ENCODE measurements at regions not wholly inside any gene's neighbourhood (a gene's known extent, or its start where the extent isn't known, plus 50 kb on each side); places are given as distances from the start of the nearest gene placed in this dataset.
"Not testable (repeated sequence)": the region's sequence is repeated elsewhere in the genome, so short reads cannot be mapped to it uniquely, and the experiment has no call there.

GRCh38 chr6:164085091-164086075 lies 670.9 kb downstream of the QKI start:
- DNase-seq (no peak), ATAC-seq (replicated peaks in 1 of 4) (no peak)
- H3K4me3 ChIP-seq (ENCODE audit: control insufficient read depth in 1 of 2, extremely low read depth in 1 of 2, low read length in 1 of 2): no peak overlapping the region
- H3K27ac ChIP-seq (ENCODE audit: low read length): no peak overlapping the region
- POLR2A ChIA-PET: no interaction called here
- no peaks in the 10 kb centered on the region for H3K4me1 ChIP-seq (ENCODE audit: control insufficient read depth in 1 of 2, extremely low read depth in 1 of 2, insufficient read depth in 2 of 2, low read length in 2 of 2)
- no peaks in the 10 kb centered on the region for H3K9me3 Mint-ChIP-seq
- H3K36me3 ChIP-seq (ENCODE audit: control insufficient read depth in 2 of 2, extremely low read depth in 1 of 2, insufficient read depth in 1 of 2, low read length in 1 of 2): no peaks in the 10 kb centered on the region
- peaks cover 0 to 25% of the 10 kb centered on the region in 2 experiments for H3K27me3 ChIP-seq (replicated peaks in 1 of 2; ENCODE audit: control insufficient read depth in 2 of 2, extremely low read depth in 1 of 2, insufficient read depth in 2 of 2, low read length in 1 of 2)
- WGBS (ENCODE audit: insufficient coverage): 81% methylated on average over 25 of the region's 33 CpGs
- peaks cover 0 to 2% (median 2%) of the 10 kb centered on the region in 3 donors for H3K4me1 Mint-ChIP-seq
- H3K4me3 Mint-ChIP-seq: no peak overlapping the region
- no peak overlapping the region for H3K27ac Mint-ChIP-seq
- no peaks in the 10 kb centered on the region for H3K9me3 ChIP-seq
- no peaks in the 10 kb centered on the region for H3K36me3 Mint-ChIP-seq
- H3K27me3 Mint-ChIP-seq: peaks cover 0 to 10% of the 10 kb centered on the region in 2 donors
- CTCF ChIA-PET: no interaction called here

DNA sequence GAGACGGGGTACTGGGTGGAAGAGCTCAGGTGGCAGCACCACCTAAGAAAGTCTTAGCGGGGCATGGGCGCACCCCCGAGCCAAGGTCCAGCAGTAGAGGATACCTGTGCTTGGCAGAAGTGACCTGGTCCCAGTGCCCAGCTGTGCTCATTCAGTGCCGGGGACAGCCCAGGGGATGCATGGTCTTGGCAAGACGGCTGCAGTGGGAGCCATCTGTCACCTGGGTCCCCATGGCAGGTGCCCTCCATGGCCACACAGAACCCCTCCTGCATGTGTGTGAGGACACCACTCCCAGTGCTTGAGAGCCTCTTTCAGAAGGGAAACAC lies 664.7 kb downstream of the QKI start:
- ATAC-seq (replicated peaks in 1 of 4) (no peak), DNase-seq (no peak)
- Mint-ChIP-seq H3K27ac (no peak overlapping the region), H3K4me3 (no peak overlapping the region), H3K4me1 (no peaks in the 10 kb centered on the region), H3K36me3 (no peaks in the 10 kb centered on the region), H3K9me3 (peaks cover 0 to 10% (median 10%) of the 10 kb centered on the region in 3 donors), H3K27me3 (peaks cover 0 to 5% of the 10 kb centered on the region in 2 donors)
- no peak overlapping the region for H3K4me3 ChIP-seq (ENCODE audit: control insufficient read depth in 1 of 2, extremely low read depth in 1 of 2, low read length in 1 of 2)
- ChIA-PET POLR2A (no interaction called here), CTCF (no interaction called here)
- H3K27me3 ChIP-seq (replicated peaks in 1 of 2; ENCODE audit: control insufficient read depth in 2 of 2, extremely low read depth in 1 of 2, insufficient read depth in 2 of 2, low read length in 1 of 2): peaks cover 0 to 23% of the 10 kb centered on the region in 2 experiments
- no peak overlapping the region for H3K27ac ChIP-seq (ENCODE audit: low read length)
- 91% methylated on average over 6 of the region's 6 CpGs for WGBS (ENCODE audit: insufficient coverage)
- H3K36me3 ChIP-seq (ENCODE audit: control insufficient read depth in 2 of 2, extremely low read depth in 1 of 2, insufficient read depth in 1 of 2, low read length in 1 of 2): no peaks in the 10 kb centered on the region
- no peaks in the 10 kb centered on the region for H3K9me3 ChIP-seq
- no peaks in the 10 kb centered on the region for H3K4me1 ChIP-seq (ENCODE audit: control insufficient read depth in 1 of 2, extremely low read depth in 1 of 2, insufficient read depth in 2 of 2, low read length in 2 of 2)

DNA sequence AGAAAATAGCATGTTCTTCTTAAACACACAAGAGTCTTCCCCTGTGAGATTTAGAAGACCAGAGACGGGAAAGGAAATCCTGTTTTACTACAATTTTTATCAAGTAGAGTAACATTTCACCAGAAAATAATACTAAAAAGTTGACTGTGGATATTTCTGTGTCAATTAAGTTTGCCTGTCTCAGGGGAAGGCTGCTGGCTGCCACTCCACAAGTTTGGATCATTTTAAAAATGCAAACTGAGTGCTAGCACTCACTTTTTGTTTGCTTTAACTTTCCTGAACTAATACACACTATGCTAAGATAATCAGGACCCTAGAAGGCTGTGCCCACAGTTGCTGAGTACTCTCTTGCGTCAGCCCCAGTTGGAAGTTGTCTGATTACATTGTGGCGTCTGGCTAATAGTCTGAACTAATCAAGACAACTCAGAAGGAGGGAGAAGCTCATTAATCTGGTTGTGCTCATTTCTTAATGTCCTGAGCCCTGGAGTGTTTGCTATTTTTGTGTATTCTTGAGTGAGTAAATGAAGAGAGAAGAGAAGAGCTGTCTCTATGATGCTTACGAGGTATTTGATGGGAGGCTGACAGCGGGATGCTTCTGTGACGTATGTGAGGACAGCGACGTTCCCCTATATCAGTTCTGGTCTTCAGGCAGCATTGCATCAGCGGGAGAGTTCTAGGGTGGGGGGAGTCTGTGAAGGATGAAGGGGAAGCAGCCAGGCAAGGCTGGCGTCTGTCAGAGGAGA lies 664.2 kb downstream of the QKI start:
- 86% methylated on average over 7 of the region's 10 CpGs for WGBS (ENCODE audit: insufficient coverage)
- H3K27ac Mint-ChIP-seq: no peak overlapping the region
- DNase-seq: no peak
- no peak for ATAC-seq (replicated peaks in 1 of 4)
- no peak overlapping the region for H3K4me3 Mint-ChIP-seq
- H3K27me3 Mint-ChIP-seq: peaks cover 0 to 5% of the 10 kb centered on the region in 2 donors
- no peaks in the 10 kb centered on the region for H3K4me1 ChIP-seq (ENCODE audit: control insufficient read depth in 1 of 2, extremely low read depth in 1 of 2, insufficient read depth in 2 of 2, low read length in 2 of 2)
- H3K4me3 ChIP-seq (ENCODE audit: control insufficient read depth in 1 of 2, extremely low read depth in 1 of 2, low read length in 1 of 2): no peak overlapping the region
- H3K9me3 ChIP-seq: no peaks in the 10 kb centered on the region
- POLR2A ChIA-PET: no interaction called here
- H3K27me3 ChIP-seq (replicated peaks in 1 of 2; ENCODE audit: control insufficient read depth in 2 of 2, extremely low read depth in 1 of 2, insufficient read depth in 2 of 2, low read length in 1 of 2): peaks cover 0 to 23% of the 10 kb centered on the region in 2 experiments
- H3K9me3 Mint-ChIP-seq: peaks cover 0 to 10% (median 10%) of the 10 kb centered on the region in 3 donors
- CTCF ChIA-PET: no interaction called here
- H3K4me1 Mint-ChIP-seq: no peaks in the 10 kb centered on the region
- H3K27ac ChIP-seq (ENCODE audit: low read length): no peak overlapping the region
- no peaks in the 10 kb centered on the region for H3K36me3 Mint-ChIP-seq
- no peaks in the 10 kb centered on the region for H3K36me3 ChIP-seq (ENCODE audit: control insufficient read depth in 2 of 2, extremely low read depth in 1 of 2, insufficient read depth in 1 of 2, low read length in 1 of 2)

DNA sequence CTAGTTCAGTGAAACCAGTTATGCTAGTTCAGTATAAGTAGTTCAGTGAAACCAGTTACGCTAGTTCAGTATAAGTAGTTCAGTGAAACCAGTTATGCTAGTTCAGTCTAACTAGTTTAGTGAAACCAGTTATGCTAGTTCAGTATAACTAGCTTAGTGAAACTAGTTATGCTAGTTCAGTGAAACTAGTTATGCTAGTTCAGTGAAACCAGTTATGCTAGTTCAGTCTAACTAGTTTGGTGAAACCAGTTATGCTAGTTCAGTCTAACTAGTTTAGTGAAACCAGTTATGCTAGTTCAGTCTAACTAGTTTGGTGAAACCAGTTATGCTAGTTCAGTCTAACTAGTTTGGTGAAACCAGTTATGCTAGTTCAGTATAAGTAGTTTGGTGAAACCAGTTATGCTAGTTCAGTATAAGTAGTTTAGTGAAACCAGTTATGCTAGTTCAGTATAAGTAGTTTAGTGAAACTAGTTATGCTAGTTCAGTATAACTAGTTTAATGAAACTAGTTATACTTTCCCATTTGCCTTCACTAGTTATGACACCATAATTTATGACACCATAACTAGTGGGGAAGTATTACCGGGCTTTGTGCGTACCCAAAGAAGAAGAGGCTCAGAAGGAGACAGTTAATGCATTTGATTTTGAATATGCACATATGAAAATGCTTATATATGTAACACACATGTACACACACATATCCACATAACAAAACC lies 662.5 kb downstream of the QKI start:
- CTCF ChIA-PET; H3K27ac ChIP-seq (ENCODE audit: low read length); H3K9me3 ChIP-seq; H3K36me3 Mint-ChIP-seq; H3K27ac Mint-ChIP-seq; POLR2A ChIA-PET; H3K4me3 ChIP-seq (ENCODE audit: control insufficient read depth in 1 of 2, extremely low read depth in 1 of 2, low read length in 1 of 2); H3K4me3 Mint-ChIP-seq; H3K36me3 ChIP-seq (ENCODE audit: control insufficient read depth in 2 of 2, extremely low read depth in 1 of 2, insufficient read depth in 1 of 2, low read length in 1 of 2); H3K4me1 ChIP-seq (ENCODE audit: control insufficient read depth in 1 of 2, extremely low read depth in 1 of 2, insufficient read depth in 2 of 2, low read length in 2 of 2); ATAC-seq (replicated peaks in 1 of 4); DNase-seq; H3K4me1 Mint-ChIP-seq; H3K27me3 Mint-ChIP-seq: not testable (repeated sequence)
- H3K27me3 ChIP-seq (replicated peaks in 1 of 2; ENCODE audit: control insufficient read depth in 2 of 2, extremely low read depth in 1 of 2, insufficient read depth in 2 of 2, low read length in 1 of 2): peaks cover 0 to 22% of the 10 kb centered on the region in 2 experiments
- 100% methylated on average over 1 of the region's 3 CpGs for WGBS (ENCODE audit: insufficient coverage)
- H3K9me3 Mint-ChIP-seq: peaks cover 4 to 16% (median 14%) of the 10 kb centered on the region in 3 donors

DNA sequence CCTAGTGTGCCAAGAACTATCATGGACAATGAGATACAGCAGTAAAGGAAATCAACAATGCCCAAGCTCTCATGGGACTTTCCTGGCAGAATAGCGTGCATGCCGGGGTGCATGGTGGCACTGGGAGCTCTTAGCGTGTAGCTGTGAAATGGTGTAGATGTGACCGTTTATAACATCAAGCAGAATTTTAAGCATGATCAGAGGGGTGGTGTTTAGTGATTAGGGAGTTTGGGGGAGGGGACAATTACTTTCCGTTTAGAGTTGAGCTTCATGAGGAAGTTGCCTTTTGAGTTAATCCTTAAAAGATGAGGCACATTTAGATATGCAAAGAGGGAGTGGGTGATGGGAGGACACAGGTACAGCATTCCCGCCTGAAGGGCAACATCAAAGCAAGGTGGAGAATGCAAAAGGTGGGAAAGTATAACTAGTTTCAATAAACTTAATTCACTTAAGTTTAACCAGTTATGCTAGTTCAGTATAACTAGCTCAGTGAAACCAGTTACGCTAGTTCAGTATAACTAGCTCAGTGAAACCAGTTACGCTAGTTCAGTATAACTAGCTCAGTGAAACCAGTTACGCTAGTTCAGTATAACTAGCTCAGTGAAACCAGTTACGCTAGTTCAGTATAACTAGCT lies 661.6 kb downstream of the QKI start:
- no peaks in the 10 kb centered on the region for H3K9me3 ChIP-seq
- ATAC-seq (replicated peaks in 1 of 4) (no peak), DNase-seq (no peak)
- no peak overlapping the region for H3K27ac Mint-ChIP-seq
- H3K36me3 Mint-ChIP-seq: no peaks in the 10 kb centered on the region
- H3K9me3 Mint-ChIP-seq: peaks cover 4 to 16% (median 14%) of the 10 kb centered on the region in 3 donors
- H3K27me3 ChIP-seq (replicated peaks in 1 of 2; ENCODE audit: control insufficient read depth in 2 of 2, extremely low read depth in 1 of 2, insufficient read depth in 2 of 2, low read length in 1 of 2): peaks cover 0 to 16% of the 10 kb centered on the region in 2 experiments
- CTCF ChIA-PET: no interaction called here
- H3K4me3 ChIP-seq (ENCODE audit: control insufficient read depth in 1 of 2, extremely low read depth in 1 of 2, low read length in 1 of 2): no peak overlapping the region
- POLR2A ChIA-PET: no interaction called here
- no peaks in the 10 kb centered on the region for H3K36me3 ChIP-seq (ENCODE audit: control insufficient read depth in 2 of 2, extremely low read depth in 1 of 2, insufficient read depth in 1 of 2, low read length in 1 of 2)
- WGBS (ENCODE audit: insufficient coverage): 81% methylated on average over 5 of the region's 10 CpGs
- no peaks in the 10 kb centered on the region for H3K4me1 ChIP-seq (ENCODE audit: control insufficient read depth in 1 of 2, extremely low read depth in 1 of 2, insufficient read depth in 2 of 2, low read length in 2 of 2)
- peaks cover 3% of the 10 kb centered on the region in 2 donors for H3K27me3 Mint-ChIP-seq
- no peak overlapping the region for H3K4me3 Mint-ChIP-seq
- no peaks in the 10 kb centered on the region for H3K4me1 Mint-ChIP-seq
- no peak overlapping the region for H3K27ac ChIP-seq (ENCODE audit: low read length)

DNA sequence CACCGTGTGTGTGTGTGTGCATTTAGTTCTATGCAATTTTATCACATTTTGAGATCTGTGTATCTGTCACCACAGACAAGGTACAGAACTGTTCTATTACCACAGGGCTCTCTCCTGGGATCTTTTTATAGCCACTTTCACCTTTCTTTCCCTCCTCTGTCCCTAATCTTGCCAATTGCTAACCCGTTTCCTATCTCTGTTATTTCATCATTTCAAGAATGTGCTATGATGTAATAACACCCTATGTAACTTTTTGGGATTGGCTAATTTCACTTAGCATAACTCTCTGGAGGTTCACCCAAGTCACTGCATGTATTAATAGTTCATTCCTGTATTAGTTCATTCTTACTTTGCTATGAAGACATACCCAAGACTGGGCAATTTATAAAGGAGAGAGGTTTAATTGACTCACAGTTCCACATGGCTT lies 657.7 kb downstream of the QKI start:
- ATAC-seq (replicated peaks in 1 of 4) (no peak), DNase-seq (no peak)
- Histone ChIP-seq H3K4me1 (ENCODE audit: control insufficient read depth in 1 of 2, extremely low read depth in 1 of 2, insufficient read depth in 2 of 2, low read length in 2 of 2) (no peaks in the 10 kb centered on the region), H3K27ac (ENCODE audit: low read length) (no peak overlapping the region), H3K27me3 (replicated peaks in 1 of 2; ENCODE audit: control insufficient read depth in 2 of 2, extremely low read depth in 1 of 2, insufficient read depth in 2 of 2, low read length in 1 of 2) (peaks cover 0 to 4% of the 10 kb centered on the region in 2 experiments), H3K36me3 (ENCODE audit: control insufficient read depth in 2 of 2, extremely low read depth in 1 of 2, insufficient read depth in 1 of 2, low read length in 1 of 2) (no peaks in the 10 kb centered on the region), H3K4me3 (ENCODE audit: control insufficient read depth in 1 of 2, extremely low read depth in 1 of 2, low read length in 1 of 2) (no peak overlapping the region), H3K9me3 (no peaks in the 10 kb centered on the region)
- Mint-ChIP-seq H3K4me1 (no peaks in the 10 kb centered on the region), H3K4me3 (no peak overlapping the region), H3K27ac (no peak overlapping the region), H3K36me3 (no peaks in the 10 kb centered on the region), H3K27me3 (peaks cover 0 to 3% of the 10 kb centered on the region in 2 donors), H3K9me3 (peaks cover 4 to 14% (median 10%) of the 10 kb centered on the region in 3 donors)
- POLR2A ChIA-PET: no interaction called here
- CTCF ChIA-PET: no interaction called here
- no CpG with 5 or more reads among the region's 2 CpGs for WGBS (ENCODE audit: insufficient coverage)

Data from T-cell (primary cell).